K562 (cell line): ENCODE measurements at regions not wholly inside any gene's neighbourhood (a gene's known extent, or its start where the extent isn't known, plus 50 kb on each side); places are given as distances from the start of the nearest gene placed in this dataset.
A peak's percentile ranks its signal among the peaks of the same experiment; 100 is the strongest.

Source experiments
- ATAC-seq: fragments of 200-7000 bp; cut with Tn5 transposase; 3 replicates; pipeline ENCODE4 v1.9.1; 2020; ENCODE audit warnings: moderate library complexity
- BruUV-seq: library from RNA; stranded (reverse); fragments of 400-500 nt; replicated peaks from 2 replicates; lab custom pipeline; 2021; lab: Mats Ljungman, UMichigan
- CTCF ChIA-PET: fragments of 300-600 bp; formaldehyde crosslinking; extraction: SDS; loops from one replicate; lab custom pipeline; 2021; ENCODE audit warnings: low intra/inter-chr PET ratio; lab: Yijun Ruan, JAX
- POLR2A ChIA-PET: fragments of 300-600, 350-650 bp; sonication (Branson Sonifier 250); formaldehyde crosslinking; extraction: SDS; loops from one replicate; lab custom pipeline; 2021; ENCODE audit warnings: antibody characterized with exemption, inconsistent platforms; lab: Yijun Ruan, JAX
- DNase-seq, 4 experiments: peaks; one replicate each; pipeline versions ENCODE4 v3.0.0 to v3.0.0-alpha.2; 2011 to 2018; ENCODE audit warnings: low spot score in 3 of 4, mixed read lengths in 3 of 4; ENCODE audit errors: extremely low read depth in 1 of 4
- FAIRE-seq: peaks from 2 replicates; lab custom pipeline; 2011; peaks lifted over from hg19 to GRCh38; lab: Jason Lieb, UNC
- H2AFZ ChIP-seq: 2 replicates; pipeline ENCODE4 v1.6.0; 2011; ENCODE audit warnings: low read depth, low read length, control low read depth, inconsistent platforms
- H3K27ac ChIP-seq: fragments of 200-600 bp; 3 replicates; pipeline ENCODE4 v1.8.0; 2011; ENCODE audit warnings: low read depth, mild to moderate bottlenecking, control low read depth, inconsistent platforms, low read length, moderate library complexity, mixed read lengths; ENCODE audit errors: extremely low read depth
- H3K27me3 ChIP-seq, 2 experiments: fragments of 300-600 bp in 1 of 2; 2 replicates in 1 of 2; 3 replicates in 1 of 2; pipeline versions ENCODE4 v1.6.0 to v1.8.0; 2011; ENCODE audit warnings: inconsistent platforms in 2 of 2, low read length in 2 of 2, mild to moderate bottlenecking in 1 of 2, mixed read lengths in 1 of 2, moderate library complexity in 1 of 2; ENCODE audit not compliant: control insufficient read depth in 2 of 2, insufficient read depth in 2 of 2
- H3K36me3 ChIP-seq: fragments of 300-600 bp; 3 replicates; pipeline ENCODE4 v1.8.0; 2011; ENCODE audit warnings: mild to moderate bottlenecking, low read length, inconsistent platforms; ENCODE audit not compliant: control insufficient read depth, insufficient read depth
- H3K4me1 ChIP-seq, 2 experiments: fragments of 200-600 bp in 1 of 2; replicated peaks in 1 of 2; 2 replicates in 1 of 2; 3 replicates in 1 of 2; pipeline versions ENCODE4 v1.5.1 to v1.8.0; 2011; ENCODE audit warnings: inconsistent platforms in 2 of 2, low read length in 2 of 2, mild to moderate bottlenecking in 1 of 2, mixed read lengths in 1 of 2, moderate library complexity in 1 of 2; ENCODE audit not compliant: control insufficient read depth in 2 of 2, insufficient read depth in 2 of 2
- H3K4me2 ChIP-seq: 2 replicates; pipeline ENCODE4 v1.6.1; 2011; ENCODE audit warnings: low read length, control low read depth, inconsistent platforms, mixed read lengths; ENCODE audit not compliant: insufficient read depth
- H3K4me3 ChIP-seq: fragments of 200-600 bp; sonication (generic), shearing (Covaris generic); 2 replicates; pipeline ENCODE4 v1.5.1; 2016; ENCODE audit warnings: control low read depth, inconsistent platforms
- H3K79me2 ChIP-seq: fragments of 200-600 bp; 3 replicates; pipeline ENCODE4 v1.8.0; 2011; ENCODE audit warnings: low read length, inconsistent platforms; ENCODE audit not compliant: control insufficient read depth, insufficient read depth
- H3K9ac ChIP-seq, 2 experiments: 2 replicates each; pipeline versions ENCODE4 v1.6.0 to v1.6.1; 2011; ENCODE audit warnings: low read depth in 2 of 2, low read length in 2 of 2, control low read depth in 1 of 2, inconsistent platforms in 1 of 2, mild to moderate bottlenecking in 1 of 2, mixed read lengths in 1 of 2; ENCODE audit not compliant: insufficient read depth in 1 of 2
- H3K9me1 ChIP-seq: one replicate; pipeline ENCODE4 v1.6.0; 2011; ENCODE audit warnings: inconsistent platforms, mild to moderate bottlenecking, low read length, moderate library complexity; ENCODE audit not compliant: control insufficient read depth, insufficient read depth
- H3K9me3 ChIP-seq: replicated peaks from 2 replicates; pipeline ENCODE4 v1.5.1; 2011; ENCODE audit warnings: low read depth, low read length, inconsistent platforms; ENCODE audit not compliant: control insufficient read depth, insufficient read depth
- H4K20me1 ChIP-seq: replicated peaks from 2 replicates; pipeline ENCODE4 v1.6.1; 2011; ENCODE audit warnings: low read length, inconsistent platforms, mixed read lengths; ENCODE audit not compliant: control insufficient read depth, insufficient read depth
- FOXK1 ChIP-seq: sonication (generic); formaldehyde crosslinking; IDR thresholded peaks from 2 replicates; pipeline ENCODE4 v1.8.0; 2022; ENCODE audit warnings: missing genetic modification reagents, mild to moderate bottlenecking, borderline replicate concordance
- KLF13 ChIP-seq: fragments of 450-650 bp; IDR thresholded peaks from 2 replicates; pipeline ENCODE4 v1.6.1; 2016; ENCODE audit warnings: missing genetic modification characterization, low read depth, mild to moderate bottlenecking, missing compliant biosample characterization, moderate library complexity, borderline replicate concordance
- MYC ChIP-seq, 2 experiments: fragments of 250-450 bp in 1 of 2; sonication (Bioruptor Pico) in 1 of 2; IDR thresholded peaks; 2 replicates each; pipeline versions ENCODE4 v1.5.1 to v1.6.1; 2012 to 2021; ENCODE audit warnings: low read depth in 2 of 2, borderline replicate concordance in 1 of 2, improper control_type of control experiment in 1 of 2, low read length in 1 of 2, mild to moderate bottlenecking in 1 of 2, moderate library complexity in 1 of 2
- NFRKB ChIP-seq: fragments of 450-650 bp; IDR thresholded peaks from 2 replicates; pipeline ENCODE4 v1.6.1; 2016; ENCODE audit warnings: low read depth
- RAD21 ChIP-seq, 2 experiments: fragments of 250-450 bp in 1 of 2; fragments of 450-650 bp in 1 of 2; sonication (Bioruptor Pico) in 1 of 2; formaldehyde crosslinking in 1 of 2; IDR thresholded peaks in 1 of 2; conservative IDR thresholded peaks in 1 of 2; 2 replicates each; pipeline versions ENCODE4 v1.4.0 to v1.8.0; 2020 to 2022; ENCODE audit warnings: mild to moderate bottlenecking in 2 of 2, moderate library complexity in 1 of 2
- RFX5 ChIP-seq: IDR thresholded peaks from 2 replicates; pipeline ENCODE4 v1.6.1; 2011; ENCODE audit warnings: low read depth, mild to moderate bottlenecking, improper control_type of control experiment, low read length
- SRSF1 ChIP-seq: fragments of 200-400 bp; formaldehyde crosslinking; IDR thresholded peaks from 2 replicates; pipeline ENCODE4 v1.6.1; 2017; ENCODE audit warnings: mild to moderate bottlenecking, low read depth, low read length, moderate library complexity
- TAL1 ChIP-seq: fragments of 450-650 bp; IDR thresholded peaks from 2 replicates; pipeline ENCODE4 v1.6.1; 2016; ENCODE audit warnings: mild to moderate bottlenecking
- ZNF830 ChIP-seq: fragments of 250-450 bp; sonication (Bioruptor Pico); IDR thresholded peaks from 2 replicates; pipeline ENCODE4 v1.5.0; 2021; ENCODE audit warnings: mild to moderate bottlenecking
- WGBS: fragments of 100-300 bp; shearing (Covaris generic); methylation state at CpG from one replicate; pipeline ENCODE4 v1.1.6; 2016; ENCODE audit warnings: low coverage, mixed read lengths; ENCODE audit not compliant: insufficient coverage; ENCODE audit errors: missing lambda C conversion rate; 5-methylcytosine and 5-hydroxymethylcytosine counted together
- in situ Hi-C: fragments of 300-500 bp; cut with MboI; formaldehyde crosslinking; loops from 4 replicates; pipeline ENCODE4 v1.15.0; 2018; ENCODE audit warnings: inconsistent platforms, mixed read lengths
- intact Hi-C: fragments of 100-400 bp; cut with micrococcal nuclease; formaldehyde crosslinking; loops from 2 replicates; pipeline ENCODE4 v1.14.2; 2022
- TF ChIP-seq, protein P1 (sequence below): fragments of 250-450 bp; sonication (Bioruptor Pico); IDR thresholded peaks from 2 replicates; pipeline ENCODE4 v1.5.0; 2020; ENCODE audit warnings: mild to moderate bottlenecking, borderline replicate concordance
- TF ChIP-seq, protein P2 (sequence below): sonication (generic); formaldehyde crosslinking; IDR thresholded peaks from 2 replicates; pipeline ENCODE4 v1.8.0; 2023; ENCODE audit warnings: mild to moderate bottlenecking, missing genetic modification reagents
- TF ChIP-seq, protein P3 (sequence below): fragments of 450-650 bp; IDR thresholded peaks from 2 replicates; pipeline ENCODE4 v1.6.1; 2018; ENCODE audit warnings: mild to moderate bottlenecking, low read depth; ENCODE audit not compliant: partially characterized antibody

DNA sequence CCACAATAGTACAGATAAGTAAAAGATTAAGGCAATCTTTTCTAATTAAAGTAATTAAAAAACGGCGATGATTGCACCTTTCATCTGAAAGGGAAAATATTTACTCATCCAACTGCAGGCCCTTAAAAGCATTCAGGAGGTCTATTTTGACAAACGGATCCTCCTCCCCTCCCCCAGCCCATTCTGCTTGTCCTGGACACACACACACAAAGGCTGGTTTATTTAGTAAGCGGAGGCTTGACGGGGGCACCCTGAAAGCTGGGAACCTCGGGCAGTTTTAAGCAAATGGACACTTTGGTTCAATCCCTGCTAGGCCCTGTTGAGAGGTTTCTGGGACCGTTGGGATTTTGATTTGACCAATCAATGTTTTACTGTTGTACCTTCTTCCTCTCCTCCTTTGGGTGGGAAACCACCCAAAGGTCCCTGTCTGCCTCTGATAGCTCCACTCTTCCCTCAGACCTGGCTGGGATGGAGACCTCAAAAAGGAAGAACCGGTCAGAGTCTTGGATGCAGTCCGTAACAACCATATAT is 135.8 kb upstream of the HAAO start:
- Histone ChIP-seq H3K27ac (peak overlapping the region; percentile 91), H4K20me1 (no peaks in the 10 kb centered on the region), H2AFZ (peak overlapping the region; percentile 95), H3K9me1 (peaks cover 5% of the 10 kb centered on the region), H3K9me3 (no peaks in the 10 kb centered on the region), H3K4me2 (no peak overlapping the region), H3K9ac (peak overlapping the region; percentile 3 to 57; a peak in 3 of 4 replicates), H3K36me3 (no peaks in the 10 kb centered on the region), H3K4me3 (no peak overlapping the region), H3K27me3 (no peaks in the 10 kb centered on the region), H3K4me1 (peaks cover 72 to 74% of the 10 kb centered on the region in 2 experiments), H3K79me2 (no peaks in the 10 kb centered on the region)
- intact Hi-C loops: no loop called here
- ATAC-seq (no peak), DNase-seq (peak in 1 of 4 experiments; percentile 47), FAIRE-seq (no peak)
- BruUV-seq: no TSS peak
- ChIA-PET POLR2A (interaction anchor here (0.9 to 2.6 kb wide), 2 partner anchors 11 to 178 kb away, joined by 4 to 11 read pairs; no protein-coding TSS in a partner anchor), CTCF (interaction anchor here (0.6 to 2.6 kb wide), 2 partner anchors 69 to 513 kb away, joined by 3 to 8 read pairs; no protein-coding TSS in a partner anchor)
- in situ Hi-C loops: no loop called here
- WGBS: 13% methylated on average over 9 of the region's 9 CpGs
- TF ChIP-seq RAD21 (CRISPR knock-in tag; conservative IDR thresholded peaks at IDR 0.05 in 1 of 2, IDR thresholded peaks at IDR 0.05 in 1 of 2) (no peak), FOXK1 (CRISPR knock-in tag) (0 out of 2 replicates have a peak, but pooled peaks have one; percentile 32), TAL1 (no peak), KLF13 (tag) (no peak), RFX5 (no peak), NFRKB (peak; percentile 22; the same call in 1 of the 2 replicates), SRSF1 (no peak), MYC (IDR thresholded peaks at IDR 0.05; ENCODE audit: low read depth, low read length) (no peak), MYC (CRISPR knock-in tag; IDR thresholded peaks at IDR 0.05; ENCODE audit: borderline replicate concordance, low read depth) (no peak), ZNF830 (0 out of 2 replicates have a peak, but pooled peaks have one; percentile 51)
- TF ChIP-seq, protein P1, sequence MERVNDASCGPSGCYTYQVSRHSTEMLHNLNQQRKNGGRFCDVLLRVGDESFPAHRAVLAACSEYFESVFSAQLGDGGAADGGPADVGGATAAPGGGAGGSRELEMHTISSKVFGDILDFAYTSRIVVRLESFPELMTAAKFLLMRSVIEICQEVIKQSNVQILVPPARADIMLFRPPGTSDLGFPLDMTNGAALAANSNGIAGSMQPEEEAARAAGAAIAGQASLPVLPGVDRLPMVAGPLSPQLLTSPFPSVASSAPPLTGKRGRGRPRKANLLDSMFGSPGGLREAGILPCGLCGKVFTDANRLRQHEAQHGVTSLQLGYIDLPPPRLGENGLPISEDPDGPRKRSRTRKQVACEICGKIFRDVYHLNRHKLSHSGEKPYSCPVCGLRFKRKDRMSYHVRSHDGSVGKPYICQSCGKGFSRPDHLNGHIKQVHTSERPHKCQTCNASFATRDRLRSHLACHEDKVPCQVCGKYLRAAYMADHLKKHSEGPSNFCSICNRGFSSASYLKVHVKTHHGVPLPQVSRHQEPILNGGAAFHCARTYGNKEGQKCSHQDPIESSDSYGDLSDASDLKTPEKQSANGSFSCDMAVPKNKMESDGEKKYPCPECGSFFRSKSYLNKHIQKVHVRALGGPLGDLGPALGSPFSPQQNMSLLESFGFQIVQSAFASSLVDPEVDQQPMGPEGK (CRISPR knock-in tag): no peak
- TF ChIP-seq, protein P2, sequence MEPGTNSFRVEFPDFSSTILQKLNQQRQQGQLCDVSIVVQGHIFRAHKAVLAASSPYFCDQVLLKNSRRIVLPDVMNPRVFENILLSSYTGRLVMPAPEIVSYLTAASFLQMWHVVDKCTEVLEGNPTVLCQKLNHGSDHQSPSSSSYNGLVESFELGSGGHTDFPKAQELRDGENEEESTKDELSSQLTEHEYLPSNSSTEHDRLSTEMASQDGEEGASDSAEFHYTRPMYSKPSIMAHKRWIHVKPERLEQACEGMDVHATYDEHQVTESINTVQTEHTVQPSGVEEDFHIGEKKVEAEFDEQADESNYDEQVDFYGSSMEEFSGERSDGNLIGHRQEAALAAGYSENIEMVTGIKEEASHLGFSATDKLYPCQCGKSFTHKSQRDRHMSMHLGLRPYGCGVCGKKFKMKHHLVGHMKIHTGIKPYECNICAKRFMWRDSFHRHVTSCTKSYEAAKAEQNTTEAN: no peak
- TF ChIP-seq, protein P3, sequence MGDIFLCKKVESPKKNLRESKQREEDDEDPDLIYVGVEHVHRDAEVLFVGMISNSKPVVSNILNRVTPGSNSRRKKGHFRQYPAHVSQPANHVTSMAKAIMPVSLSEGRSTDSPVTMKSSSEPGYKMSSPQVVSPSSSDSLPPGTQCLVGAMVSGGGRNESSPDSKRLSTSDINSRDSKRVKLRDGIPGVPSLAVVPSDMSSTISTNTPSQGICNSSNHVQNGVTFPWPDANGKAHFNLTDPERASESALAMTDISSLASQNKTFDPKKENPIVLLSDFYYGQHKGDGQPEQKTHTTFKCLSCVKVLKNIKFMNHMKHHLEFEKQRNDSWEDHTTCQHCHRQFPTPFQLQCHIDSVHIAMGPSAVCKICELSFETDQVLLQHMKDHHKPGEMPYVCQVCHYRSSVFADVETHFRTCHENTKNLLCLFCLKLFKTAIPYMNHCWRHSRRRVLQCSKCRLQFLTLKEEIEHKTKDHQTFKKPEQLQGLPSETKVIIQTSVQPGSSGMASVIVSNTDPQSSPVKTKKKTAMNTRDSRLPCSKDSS: no peak
